Large intestine (tissue), 3 donors: ENCODE measurements at regions not wholly inside any gene's neighbourhood (a gene's known extent, or its start where the extent isn't known, plus 50 kb on each side); places are given as distances from the start of the nearest gene placed in this dataset.
"Not testable (repeated sequence)": the region's sequence is repeated elsewhere in the genome, so short reads cannot be mapped to it uniquely, and the experiment has no call there.

Experiments used
- DNase-seq, 2 donors: peaks; one replicate each; pipeline versions ENCODE4 v3.0.0 to v3.0.0-alpha.2; 2013
- H3K27ac ChIP-seq: one replicate; pipeline ENCODE4 v1.5.1; 2013; ENCODE audit warnings: low read length
- H3K27me3 ChIP-seq: 2 replicates; pipeline ENCODE4 v1.6.1; 2013; ENCODE audit warnings: low read length; ENCODE audit not compliant: control insufficient read depth, insufficient read depth
- H3K36me3 ChIP-seq: 2 replicates; pipeline ENCODE4 v1.6.1; 2013; ENCODE audit warnings: low read length; ENCODE audit not compliant: control insufficient read depth, insufficient read depth
- H3K4me1 ChIP-seq: one replicate; pipeline ENCODE4 v1.6.1; 2013; ENCODE audit warnings: low read length; ENCODE audit not compliant: control insufficient read depth, insufficient read depth
- H3K4me3 ChIP-seq: one replicate; pipeline ENCODE4 v1.5.1; 2013; ENCODE audit warnings: low read length
- H3K9me3 ChIP-seq: one replicate; pipeline ENCODE4 v1.6.1; 2013; ENCODE audit warnings: mild to moderate bottlenecking, low read depth, low read length, moderate library complexity; ENCODE audit not compliant: control insufficient read depth
- WGBS: methylation state at CpG from one replicate; pipeline ENCODE4 v1.1.5; 2013; ENCODE audit warnings: low lambda C conversion rate; ENCODE audit not compliant: insufficient coverage; 5-methylcytosine and 5-hydroxymethylcytosine counted together

DNA sequence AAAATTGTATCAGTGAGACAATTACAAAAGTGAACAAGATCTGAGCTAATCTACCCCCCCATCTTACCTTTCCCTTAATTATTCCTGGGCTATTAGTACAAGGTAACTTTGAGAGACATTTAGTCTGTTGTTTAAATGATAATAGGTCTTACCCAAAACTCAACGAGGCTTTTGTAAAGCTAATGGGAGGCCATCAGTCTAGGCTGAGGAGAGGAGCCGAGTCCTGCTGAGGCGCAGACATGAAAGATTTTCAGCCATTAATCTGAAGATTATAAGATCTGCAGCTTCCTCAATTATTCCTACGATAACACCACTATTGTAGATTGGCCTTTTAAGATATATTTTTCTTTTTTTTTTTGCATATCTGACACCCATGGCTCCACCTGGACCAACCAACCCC is 810.5 kb downstream of the PCDH11X start:
- not testable (repeated sequence) for H3K4me3 ChIP-seq, H3K27ac ChIP-seq, H3K27me3 ChIP-seq, H3K4me1 ChIP-seq, H3K36me3 ChIP-seq, DNase-seq, H3K9me3 ChIP-seq
- no CpG with 5 or more reads among the region's 4 CpGs for WGBS

DNA sequence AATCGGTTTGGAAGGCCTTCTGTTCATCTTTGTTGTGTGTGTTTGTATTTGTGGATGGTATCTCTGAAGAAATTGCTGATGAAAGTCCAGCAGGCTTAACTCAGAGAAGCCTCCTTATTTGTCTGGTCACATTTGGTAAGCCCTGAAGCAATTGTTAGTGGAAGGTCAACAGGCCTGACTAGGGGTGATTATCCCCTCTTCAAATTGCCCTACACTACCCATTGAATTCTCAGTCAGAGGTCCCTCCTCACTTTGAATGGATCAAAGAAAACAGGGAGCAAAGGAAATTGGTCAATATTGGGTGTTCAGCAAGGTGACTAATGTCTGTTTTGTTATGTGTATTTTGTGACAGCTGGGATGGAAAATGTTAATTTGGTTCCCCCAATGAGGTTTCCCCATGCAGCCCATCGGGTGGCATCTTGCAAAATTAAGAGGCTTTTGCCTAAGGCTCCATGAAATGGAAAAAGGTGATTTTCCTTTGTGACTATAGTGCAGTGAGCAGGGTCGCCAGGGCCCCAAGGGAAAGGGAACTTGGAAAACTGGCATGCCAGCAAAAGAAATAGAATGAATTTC is 811.6 kb downstream of the PCDH11X start:
- H3K36me3 ChIP-seq, H3K4me3 ChIP-seq, H3K9me3 ChIP-seq, H3K27ac ChIP-seq, H3K4me1 ChIP-seq, DNase-seq, H3K27me3 ChIP-seq: not testable (repeated sequence)
- no CpG with 5 or more reads among the region's 3 CpGs for WGBS

DNA sequence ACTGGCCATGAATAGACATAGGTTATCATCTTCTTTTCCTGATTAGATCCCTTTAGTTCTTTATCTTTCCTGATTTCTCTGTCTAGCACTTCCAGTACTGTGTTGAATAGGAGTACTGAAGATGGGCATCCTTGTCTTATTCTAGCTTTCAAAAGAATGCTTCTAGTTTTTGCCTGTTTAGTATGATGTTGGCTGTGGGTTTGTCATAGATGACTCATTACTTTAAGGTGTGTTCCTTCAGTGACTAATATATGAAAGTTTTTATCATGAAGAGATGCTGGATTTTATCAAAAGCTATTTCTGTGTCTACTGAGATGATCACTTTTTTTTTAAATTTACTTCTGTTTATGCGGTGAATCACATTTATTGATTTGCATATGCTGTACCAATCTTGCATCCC is 832.3 kb downstream of the PCDH11X start:
- not testable (repeated sequence) for DNase-seq, H3K4me1 ChIP-seq, H3K27me3 ChIP-seq, H3K27ac ChIP-seq, H3K36me3 ChIP-seq, H3K9me3 ChIP-seq, H3K4me3 ChIP-seq
- WGBS = no CpG with 5 or more reads among the region's 1 CpG

DNA sequence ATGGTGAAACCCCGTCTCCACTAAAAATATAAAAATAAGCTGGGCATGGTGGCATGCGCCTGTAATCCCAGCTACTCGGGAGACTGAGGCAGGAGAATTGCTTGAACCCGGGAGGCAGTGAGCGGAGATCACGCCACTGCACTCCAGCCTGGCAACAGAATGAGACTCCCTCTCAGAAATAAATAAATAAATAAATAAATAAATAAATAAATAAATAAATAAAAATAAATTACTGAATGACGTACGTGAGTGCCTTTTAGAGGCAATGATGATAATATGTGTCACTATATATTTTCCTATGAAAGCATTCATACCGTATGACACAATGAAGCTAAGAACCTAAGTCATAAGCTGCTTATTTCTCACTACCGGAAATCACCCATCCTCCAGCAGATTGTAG is 847.5 kb downstream of the PCDH11X start:
- DNase-seq, H3K36me3 ChIP-seq, H3K27ac ChIP-seq, H3K4me3 ChIP-seq, H3K9me3 ChIP-seq, H3K4me1 ChIP-seq, H3K27me3 ChIP-seq: not testable (repeated sequence)
- WGBS = no CpG with 5 or more reads among the region's 10 CpGs

DNA sequence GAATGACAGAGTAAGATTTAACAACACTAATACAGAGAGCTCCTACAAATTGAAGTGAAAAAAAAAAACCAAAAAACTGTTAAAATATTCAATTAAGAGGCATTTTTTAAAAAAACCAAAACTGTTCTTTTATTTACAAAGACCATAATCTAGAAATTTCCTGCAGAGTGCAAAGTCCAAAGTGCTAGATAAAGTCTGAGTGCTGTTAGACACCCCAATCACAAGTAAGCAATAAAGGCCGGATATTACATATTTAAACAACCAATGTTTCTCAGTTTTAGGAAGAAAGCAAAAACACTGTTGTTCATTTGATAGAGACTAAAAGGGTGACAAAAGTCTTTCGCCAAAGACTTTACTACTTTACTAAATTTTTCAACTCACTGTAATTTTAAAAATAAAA is 878.4 kb downstream of the PCDH11X start:
- H3K4me3 ChIP-seq, H3K27ac ChIP-seq, H3K4me1 ChIP-seq, H3K27me3 ChIP-seq, H3K36me3 ChIP-seq, H3K9me3 ChIP-seq: not testable (repeated sequence)
- peak in 1 of 2 donors; percentile 1 for DNase-seq
- no CpG with 5 or more reads among the region's 2 CpGs for WGBS

DNA sequence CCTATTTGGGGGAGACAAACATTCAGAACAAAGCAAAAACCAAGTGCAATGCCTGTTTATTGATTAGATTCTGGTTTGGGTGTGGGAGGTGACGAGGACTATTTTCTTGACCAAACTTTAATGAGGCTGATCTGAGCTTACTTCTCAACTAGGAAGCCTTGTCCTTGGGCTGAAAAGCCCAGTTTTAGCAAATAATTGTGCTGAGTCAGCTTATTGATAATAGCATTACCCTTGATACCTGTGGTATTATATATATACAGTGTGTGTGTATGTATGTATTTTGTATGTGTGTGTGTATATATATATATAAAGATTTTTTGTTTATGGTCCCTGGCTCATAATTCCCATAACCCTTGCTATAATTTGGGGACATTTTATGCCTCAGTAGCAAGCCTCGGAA is 880.6 kb downstream of the PCDH11X start:
- H3K36me3 ChIP-seq, H3K27me3 ChIP-seq, DNase-seq, H3K27ac ChIP-seq, H3K4me1 ChIP-seq, H3K9me3 ChIP-seq, H3K4me3 ChIP-seq: not testable (repeated sequence)
- no CpG with 5 or more reads among the region's 2 CpGs for WGBS

DNA sequence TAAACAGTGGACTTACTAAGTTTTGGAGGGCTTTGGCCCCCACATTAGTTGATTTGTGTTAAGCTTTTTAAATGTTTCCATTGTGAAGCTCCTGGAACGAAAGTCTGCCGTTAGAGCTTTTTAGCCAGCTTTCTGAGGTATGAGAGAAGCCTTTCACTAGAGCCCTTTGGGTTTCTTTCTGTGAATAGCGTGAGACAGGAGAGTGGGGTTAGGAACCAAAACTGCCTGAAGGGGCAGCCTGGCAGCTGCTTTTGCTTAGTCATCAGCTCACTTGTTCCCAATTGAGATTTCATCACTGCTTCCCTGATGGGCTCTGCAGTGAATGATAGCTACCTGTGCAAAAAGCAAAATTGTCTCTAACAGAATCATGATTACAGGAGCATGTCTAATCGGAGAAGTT is 913.6 kb downstream of the PCDH11X start:
- DNase-seq, H3K4me1 ChIP-seq, H3K9me3 ChIP-seq, H3K4me3 ChIP-seq, H3K27me3 ChIP-seq, H3K27ac ChIP-seq, H3K36me3 ChIP-seq: not testable (repeated sequence)
- no CpG with 5 or more reads among the region's 4 CpGs for WGBS

DNA sequence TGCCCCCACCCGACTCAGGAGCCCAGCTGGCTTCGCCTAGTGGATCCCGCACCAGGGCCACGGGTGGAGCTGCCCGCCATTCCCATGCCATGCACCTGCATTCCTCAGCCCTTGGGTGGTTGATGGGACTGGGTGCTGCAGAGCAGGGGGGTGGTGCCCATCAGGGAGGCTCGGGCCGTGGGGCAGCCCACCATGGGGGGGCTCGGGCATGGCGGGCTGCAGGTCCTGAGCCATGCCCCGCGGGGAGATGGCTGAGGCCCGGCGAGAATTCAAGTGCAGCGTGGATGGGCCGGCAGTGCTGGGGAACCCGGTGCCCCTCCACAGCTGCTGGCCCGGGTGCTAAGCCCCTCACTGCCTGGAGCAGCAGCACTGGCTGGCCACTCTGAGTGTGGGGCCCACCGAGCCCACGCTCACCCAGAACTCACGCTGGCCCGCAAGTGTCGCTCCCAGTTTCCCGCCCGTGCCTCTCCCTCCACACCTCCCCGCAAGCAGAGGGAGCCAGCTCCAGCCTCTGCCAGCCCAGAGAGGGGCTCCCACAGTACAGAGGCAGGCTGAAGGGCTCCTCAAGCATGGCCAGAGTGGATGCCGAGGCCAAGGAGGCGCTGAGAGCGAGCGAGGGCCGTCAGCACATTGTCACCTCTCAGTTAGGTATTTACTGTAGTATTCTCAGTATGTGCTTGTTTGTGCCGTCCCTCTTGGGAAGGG is 920.4 kb downstream of the PCDH11X start:
- H3K4me1 ChIP-seq, DNase-seq, H3K36me3 ChIP-seq, H3K27me3 ChIP-seq, H3K4me3 ChIP-seq, H3K9me3 ChIP-seq, H3K27ac ChIP-seq: not testable (repeated sequence)
- no CpG with 5 or more reads among the region's 31 CpGs for WGBS

DNA sequence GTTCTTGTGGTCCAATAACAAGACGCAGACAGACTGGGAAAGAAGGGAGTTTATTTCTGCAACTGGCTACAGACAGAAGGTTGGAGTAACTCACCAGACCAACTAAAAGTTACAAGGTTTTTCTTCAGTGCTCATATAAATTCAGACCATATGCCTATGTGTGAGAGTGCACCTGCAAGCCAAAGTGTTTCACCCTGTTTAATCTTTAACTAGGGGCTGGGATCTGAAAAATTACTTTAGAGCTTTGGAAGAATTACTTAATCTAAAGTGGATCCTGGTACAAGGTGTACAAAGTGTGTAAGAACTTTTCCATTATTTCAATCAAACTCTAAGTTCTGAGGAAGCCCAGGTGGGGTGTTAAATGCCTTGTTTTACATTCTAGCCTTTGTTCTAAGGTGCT is 930.6 kb downstream of the PCDH11X start:
- not testable (repeated sequence) for H3K27ac ChIP-seq, H3K27me3 ChIP-seq, H3K9me3 ChIP-seq, H3K4me3 ChIP-seq, H3K36me3 ChIP-seq, H3K4me1 ChIP-seq
- DNase-seq = peak in 1 of 2 donors; percentile 1
- no CpG with 5 or more reads among the region's 1 CpG for WGBS
